Kidney epithelial cell (primary cell): ENCODE measurements at regions not wholly inside any gene's neighbourhood (a gene's known extent, or its start where the extent isn't known, plus 50 kb on each side); places are given as distances from the start of the nearest gene placed in this dataset.

Experiments used
- DNase-seq: peaks from one replicate; pipeline ENCODE4 v3.0.0-alpha.2; 2010; ENCODE audit warnings: low read depth
- H3K27me3 ChIP-seq: 2 replicates; pipeline ENCODE4 v1.6.0; 2011; ENCODE audit warnings: low read length; ENCODE audit not compliant: control insufficient read depth, insufficient read depth
- H3K36me3 ChIP-seq: 2 replicates; pipeline ENCODE4 v1.5.1; 2011; ENCODE audit warnings: low read length; ENCODE audit not compliant: control insufficient read depth, insufficient read depth
- H3K4me3 ChIP-seq: 2 replicates; pipeline ENCODE4 v1.5.1; 2011; ENCODE audit warnings: low read depth, mild to moderate bottlenecking, control low read depth, low read length
- TF ChIP-seq, protein P1 (sequence below): IDR thresholded peaks from 2 replicates; pipeline ENCODE4 v1.5.1; 2011; ENCODE audit warnings: mild to moderate bottlenecking, moderate library complexity, low read length, control low read depth, inconsistent platforms; ENCODE audit not compliant: insufficient read depth, poor library complexity, severe bottlenecking

DNA sequence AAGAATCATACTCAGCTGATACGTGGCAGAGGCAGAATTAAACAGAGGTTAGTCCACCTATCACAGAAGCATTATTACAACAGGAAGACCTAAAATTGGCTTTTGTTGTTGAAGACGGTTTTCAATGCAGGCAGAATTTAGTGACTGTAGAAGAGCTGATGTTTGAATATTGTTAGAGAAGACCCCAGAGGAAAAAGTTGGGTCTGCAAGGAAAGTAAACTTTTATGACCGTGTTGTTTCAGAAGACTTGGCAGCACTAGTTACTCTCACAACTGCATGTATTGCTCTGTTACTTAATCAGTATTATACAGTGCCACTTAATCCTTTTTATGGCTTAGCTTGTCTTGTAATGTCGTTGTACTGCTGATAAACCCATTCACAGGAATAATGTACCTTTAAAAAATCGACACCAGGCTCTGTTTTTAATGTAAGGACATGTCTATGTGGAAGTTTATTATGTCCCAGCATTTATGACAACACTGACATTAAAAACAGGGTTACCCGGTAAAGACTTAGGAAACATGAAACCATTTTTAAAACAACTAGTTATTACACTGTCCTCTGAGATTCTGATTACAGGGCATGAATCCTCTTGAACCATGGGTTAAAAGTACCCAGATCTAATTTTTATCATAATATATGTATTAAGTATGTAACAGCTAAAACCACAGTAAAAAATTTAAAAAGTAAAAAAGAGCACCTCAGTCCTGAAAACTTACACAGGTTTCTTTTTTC, 235.4 kb downstream of the TTLL7 start:
- DNase-seq, result no peak
- Histone ChIP-seq H3K27me3 (no peaks in the 10 kb centered on the region), H3K36me3 (no peaks in the 10 kb centered on the region), H3K4me3 (no peak overlapping the region)
- TF ChIP-seq, protein P1, sequence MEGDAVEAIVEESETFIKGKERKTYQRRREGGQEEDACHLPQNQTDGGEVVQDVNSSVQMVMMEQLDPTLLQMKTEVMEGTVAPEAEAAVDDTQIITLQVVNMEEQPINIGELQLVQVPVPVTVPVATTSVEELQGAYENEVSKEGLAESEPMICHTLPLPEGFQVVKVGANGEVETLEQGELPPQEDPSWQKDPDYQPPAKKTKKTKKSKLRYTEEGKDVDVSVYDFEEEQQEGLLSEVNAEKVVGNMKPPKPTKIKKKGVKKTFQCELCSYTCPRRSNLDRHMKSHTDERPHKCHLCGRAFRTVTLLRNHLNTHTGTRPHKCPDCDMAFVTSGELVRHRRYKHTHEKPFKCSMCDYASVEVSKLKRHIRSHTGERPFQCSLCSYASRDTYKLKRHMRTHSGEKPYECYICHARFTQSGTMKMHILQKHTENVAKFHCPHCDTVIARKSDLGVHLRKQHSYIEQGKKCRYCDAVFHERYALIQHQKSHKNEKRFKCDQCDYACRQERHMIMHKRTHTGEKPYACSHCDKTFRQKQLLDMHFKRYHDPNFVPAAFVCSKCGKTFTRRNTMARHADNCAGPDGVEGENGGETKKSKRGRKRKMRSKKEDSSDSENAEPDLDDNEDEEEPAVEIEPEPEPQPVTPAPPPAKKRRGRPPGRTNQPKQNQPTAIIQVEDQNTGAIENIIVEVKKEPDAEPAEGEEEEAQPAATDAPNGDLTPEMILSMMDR, result no peak

GRCh38 chr1:83762416-83762815, 236.5 kb downstream of the TTLL7 start:
- Histone ChIP-seq H3K27me3 (no peaks in the 10 kb centered on the region), H3K4me3 (no peak overlapping the region), H3K36me3 (no peaks in the 10 kb centered on the region)
- TF ChIP-seq, protein P1, result no peak
- no peak for DNase-seq

- TF ChIP-seq, protein P1, result no peak
- H3K27me3 ChIP-seq, result no peaks in the 10 kb centered on the region
- DNase-seq, result no peak
- no peak overlapping the region for H3K4me3 ChIP-seq
- H3K36me3 ChIP-seq, result no peaks in the 10 kb centered on the region
These were observed 236.9 kb downstream of the TTLL7 start for GRCh38 chr1:83762039-83762365.

DNA sequence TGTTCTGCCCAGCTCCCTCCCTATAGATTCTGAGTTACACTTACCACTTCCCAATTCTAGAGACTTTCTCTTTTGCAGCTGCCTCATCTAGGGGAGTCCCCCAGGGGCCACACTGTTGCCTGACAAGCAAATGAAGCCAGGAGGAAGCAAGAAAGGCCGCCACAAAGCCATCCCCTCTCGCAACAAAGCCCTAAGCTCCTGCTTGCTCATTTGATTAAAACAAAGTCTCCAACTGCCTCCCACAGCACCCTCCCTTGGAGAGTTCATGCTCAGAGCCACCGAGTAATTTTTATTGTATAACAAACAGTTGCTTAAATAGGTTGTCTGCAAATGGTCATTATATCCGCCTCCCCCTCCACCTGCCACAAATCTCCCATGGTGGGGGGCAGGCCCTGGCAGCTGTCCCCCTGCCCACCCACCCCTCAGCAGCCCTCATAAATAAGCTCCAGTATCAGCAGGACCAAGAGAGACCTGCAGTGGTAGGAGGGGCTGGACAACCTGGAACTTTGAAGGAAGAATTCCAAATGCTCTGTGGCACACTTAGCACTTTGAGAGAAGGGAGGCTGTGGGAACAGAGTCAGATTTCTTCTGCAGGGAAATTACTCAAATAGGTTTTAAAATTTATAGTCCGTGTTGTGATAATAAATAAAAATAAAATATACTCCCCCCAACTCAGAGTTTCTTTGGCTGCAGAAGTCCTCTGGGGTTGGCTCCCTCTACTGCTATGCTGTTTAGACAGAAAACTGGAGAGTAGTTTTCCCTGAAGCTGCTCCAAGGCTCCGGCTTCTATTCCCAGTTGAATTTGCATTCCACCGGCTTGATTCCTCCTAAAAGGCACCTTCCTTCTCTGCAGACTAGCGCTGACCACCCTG, 237.5 kb downstream of the TTLL7 start:
- Histone ChIP-seq H3K4me3 (no peak overlapping the region), H3K36me3 (no peaks in the 10 kb centered on the region), H3K27me3 (no peaks in the 10 kb centered on the region)
- TF ChIP-seq, protein P1, result no peak
- DNase-seq, result no peak

- TF ChIP-seq, protein P1, result no peak
- DNase-seq, result no peak
- Histone ChIP-seq H3K36me3 (no peaks in the 10 kb centered on the region), H3K4me3 (no peak overlapping the region), H3K27me3 (no peaks in the 10 kb centered on the region)
These were observed 238.5 kb downstream of the TTLL7 start for GRCh38 chr1:83760226-83761021.
